Liver (tissue), 8 donors: ENCODE measurements at regions not wholly inside any gene's neighbourhood (a gene's known extent, or its start where the extent isn't known, plus 50 kb on each side); places are given as distances from the start of the nearest gene placed in this dataset.

Experiments
- DNase-seq: peaks from one replicate; pipeline ENCODE4 v3.0.0-alpha.2; 2017; ENCODE audit warnings: low spot score
- H3K27ac ChIP-seq, 2 donors: one replicate each; pipeline ENCODE4 v1.7.0; 2013; ENCODE audit warnings: inconsistent platforms in 2 of 2, low read length in 2 of 2, control low read depth in 1 of 2, low read depth in 1 of 2, mild to moderate bottlenecking in 1 of 2
- H3K27me3 ChIP-seq, 4 donors: one replicate each; pipeline versions ENCODE4 v1.6.1 to v1.7.0; 2013; ENCODE audit warnings: low read length in 3 of 4, inconsistent platforms in 1 of 4, mild to moderate bottlenecking in 1 of 4, moderate library complexity in 1 of 4; ENCODE audit not compliant: control insufficient read depth in 4 of 4, insufficient read depth in 4 of 4
- H3K36me3 ChIP-seq, 4 donors: one replicate each; pipeline versions ENCODE4 v1.6.1 to v1.7.0; 2013; ENCODE audit warnings: low read length in 3 of 4, mild to moderate bottlenecking in 3 of 4, low read depth in 1 of 4, moderate library complexity in 1 of 4; ENCODE audit not compliant: control insufficient read depth in 4 of 4, insufficient read depth in 3 of 4
- H3K4me1 ChIP-seq, 4 donors: one replicate each; pipeline versions ENCODE4 v1.6.1 to v1.7.0; 2013; ENCODE audit warnings: low read length in 3 of 4, mild to moderate bottlenecking in 3 of 4, moderate library complexity in 1 of 4; ENCODE audit not compliant: control insufficient read depth in 4 of 4, insufficient read depth in 4 of 4
- H3K4me3 ChIP-seq, 3 donors: one replicate each; pipeline versions ENCODE4 v1.6.1 to v1.7.0; 2013; ENCODE audit warnings: low read length in 3 of 3, control low read depth in 1 of 3, low read depth in 1 of 3, mild to moderate bottlenecking in 1 of 3
- H3K9ac ChIP-seq, 2 donors: one replicate each; pipeline ENCODE4 v1.7.0; 2013; ENCODE audit warnings: low read length in 2 of 2, mild to moderate bottlenecking in 2 of 2, moderate library complexity in 2 of 2, control low read depth in 1 of 2, low read depth in 1 of 2
- H3K9me3 ChIP-seq, 4 donors: one replicate each; pipeline versions ENCODE4 v1.6.1 to v1.7.0; 2013; ENCODE audit warnings: low read length in 3 of 4; ENCODE audit not compliant: control insufficient read depth in 4 of 4
- EGR1 ChIP-seq, 2 donors: IDR thresholded peaks; 2 replicates each; pipeline ENCODE4 v1.6.1; 2016 to 2018; ENCODE audit warnings: antibody characterized with exemption in 2 of 2, low read depth in 2 of 2
- FOXA1 ChIP-seq: IDR thresholded peaks from 2 replicates; pipeline ENCODE4 v1.6.1; 2016; ENCODE audit warnings: antibody characterized with exemption
- FOXA2 ChIP-seq: IDR thresholded peaks from 2 replicates; pipeline ENCODE4 v1.6.1; 2016; ENCODE audit warnings: antibody characterized with exemption
- GABPA ChIP-seq, 2 donors: IDR thresholded peaks in 1 of 2; conservative IDR thresholded peaks in 1 of 2; 2 replicates each; pipeline ENCODE4 v1.6.1; 2016; ENCODE audit warnings: antibody characterized with exemption in 2 of 2, mild to moderate bottlenecking in 1 of 2, moderate library complexity in 1 of 2
- HNF4A ChIP-seq, 2 donors: conservative IDR thresholded peaks; 2 replicates each; pipeline ENCODE4 v1.6.1; 2016; ENCODE audit warnings: antibody characterized with exemption in 2 of 2, mild to moderate bottlenecking in 2 of 2
- HNF4G ChIP-seq: IDR thresholded peaks from 2 replicates; pipeline ENCODE4 v1.6.1; 2016; ENCODE audit warnings: antibody characterized with exemption
- JUND ChIP-seq, 2 donors: IDR thresholded peaks; 2 replicates each; pipeline ENCODE4 v1.6.1; 2016; ENCODE audit warnings: antibody characterized with exemption in 2 of 2
- NR2F2 ChIP-seq: IDR thresholded peaks from 2 replicates; pipeline ENCODE4 v1.6.1; 2016; ENCODE audit warnings: antibody characterized with exemption
- RAD21 ChIP-seq, 2 donors: IDR thresholded peaks; 2 replicates each; pipeline ENCODE4 v1.6.1; 2016; ENCODE audit warnings: antibody characterized with exemption in 2 of 2, mild to moderate bottlenecking in 2 of 2
- RXRA ChIP-seq, 2 donors: IDR thresholded peaks; 2 replicates each; pipeline ENCODE4 v1.6.1; 2017 to 2018; ENCODE audit warnings: antibody characterized with exemption in 2 of 2, mild to moderate bottlenecking in 1 of 2
- SP1 ChIP-seq: IDR thresholded peaks from 2 replicates; pipeline ENCODE4 v1.6.1; 2018; ENCODE audit warnings: antibody characterized with exemption, mild to moderate bottlenecking
- TAF1 ChIP-seq: conservative IDR thresholded peaks from 2 replicates; pipeline ENCODE4 v1.6.1; 2016; ENCODE audit warnings: antibody characterized with exemption, mild to moderate bottlenecking
- YY1 ChIP-seq: IDR thresholded peaks from 2 replicates; pipeline ENCODE4 v1.6.1; 2016; ENCODE audit warnings: antibody characterized with exemption, mild to moderate bottlenecking
- WGBS: extraction: QIAGEN DNeasy Blood & Tissue Kit; methylation state at CpG from one replicate; pipeline ENCODE4 v1.1.7; 2013; 5-methylcytosine and 5-hydroxymethylcytosine counted together
- TF ChIP-seq, protein P1 (sequence below): IDR thresholded peaks from 2 replicates; pipeline ENCODE4 v1.6.1; 2016; ENCODE audit warnings: antibody characterized with exemption, mild to moderate bottlenecking
- TF ChIP-seq, protein P2 (sequence below): IDR thresholded peaks from 2 replicates; pipeline ENCODE4 v1.6.1; 2016; ENCODE audit warnings: antibody characterized with exemption
- TF ChIP-seq, protein P3 (sequence below): fragments of 150-350 bp; IDR thresholded peaks from 2 replicates; pipeline ENCODE4 v1.5.1; 2017; ENCODE audit warnings: improper control_type of control experiment, low read depth, low read length; ENCODE audit not compliant: missing input control
- TF ChIP-seq, protein P4 (sequence below): IDR thresholded peaks from 2 replicates; pipeline ENCODE4 v1.6.1; 2016; ENCODE audit warnings: antibody characterized with exemption
- donor health status: healthy.
- donor health status: healthy.
- donor health status: healthy.
- donor health status: healthy.
- donor health status: healthy.

DNA sequence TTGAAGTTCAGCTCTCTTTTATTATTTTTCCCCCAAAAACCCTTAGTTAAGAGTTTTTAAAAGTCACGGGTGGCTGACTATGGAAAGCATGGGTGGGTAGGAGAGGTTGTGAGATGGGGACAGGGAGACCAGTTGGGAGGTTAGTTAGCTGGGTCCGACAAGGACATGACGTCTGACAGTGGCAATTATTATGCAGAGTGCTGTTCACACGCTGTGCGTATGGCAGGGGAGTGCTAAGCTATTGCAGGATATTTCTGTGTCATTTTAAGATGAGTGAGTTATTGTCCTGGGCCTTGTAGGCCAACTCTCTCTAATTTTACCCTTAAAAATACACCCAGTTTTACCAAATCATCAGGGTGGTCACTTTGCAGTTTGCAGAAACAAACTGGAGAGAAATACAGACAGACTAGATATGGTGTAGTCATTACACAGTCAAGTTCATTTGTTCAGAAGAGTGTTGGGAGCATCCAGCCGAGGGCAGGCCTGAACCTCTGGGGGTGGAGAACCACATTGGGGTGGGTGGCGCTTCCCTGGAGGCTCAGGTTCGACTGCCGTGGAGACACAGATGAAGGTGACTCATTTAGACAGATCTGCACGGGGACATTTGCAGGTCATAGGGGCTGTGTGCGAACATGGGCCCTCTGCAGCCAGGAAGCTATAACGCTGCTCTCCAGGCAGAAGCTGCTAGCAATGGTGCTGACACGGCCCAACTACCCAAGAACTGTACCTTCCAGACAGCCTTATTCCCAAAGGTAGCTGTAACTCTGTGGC, 307.6 kb downstream of the QKI start:
- WGBS = 94% methylated on average over 13 of the region's 13 CpGs
- Histone ChIP-seq H3K4me3 (no peak overlapping the region), H3K27ac (no peak overlapping the region), H3K27me3 (no peaks in the 10 kb centered on the region), H3K36me3 (no peaks in the 10 kb centered on the region), H3K9me3 (no peaks in the 10 kb centered on the region), H3K4me1 (peaks cover 0 to 4% (median 1%) of the 10 kb centered on the region in 4 donors), H3K9ac (no peak overlapping the region)
- DNase-seq = no peak
- TF ChIP-seq, protein P1, sequence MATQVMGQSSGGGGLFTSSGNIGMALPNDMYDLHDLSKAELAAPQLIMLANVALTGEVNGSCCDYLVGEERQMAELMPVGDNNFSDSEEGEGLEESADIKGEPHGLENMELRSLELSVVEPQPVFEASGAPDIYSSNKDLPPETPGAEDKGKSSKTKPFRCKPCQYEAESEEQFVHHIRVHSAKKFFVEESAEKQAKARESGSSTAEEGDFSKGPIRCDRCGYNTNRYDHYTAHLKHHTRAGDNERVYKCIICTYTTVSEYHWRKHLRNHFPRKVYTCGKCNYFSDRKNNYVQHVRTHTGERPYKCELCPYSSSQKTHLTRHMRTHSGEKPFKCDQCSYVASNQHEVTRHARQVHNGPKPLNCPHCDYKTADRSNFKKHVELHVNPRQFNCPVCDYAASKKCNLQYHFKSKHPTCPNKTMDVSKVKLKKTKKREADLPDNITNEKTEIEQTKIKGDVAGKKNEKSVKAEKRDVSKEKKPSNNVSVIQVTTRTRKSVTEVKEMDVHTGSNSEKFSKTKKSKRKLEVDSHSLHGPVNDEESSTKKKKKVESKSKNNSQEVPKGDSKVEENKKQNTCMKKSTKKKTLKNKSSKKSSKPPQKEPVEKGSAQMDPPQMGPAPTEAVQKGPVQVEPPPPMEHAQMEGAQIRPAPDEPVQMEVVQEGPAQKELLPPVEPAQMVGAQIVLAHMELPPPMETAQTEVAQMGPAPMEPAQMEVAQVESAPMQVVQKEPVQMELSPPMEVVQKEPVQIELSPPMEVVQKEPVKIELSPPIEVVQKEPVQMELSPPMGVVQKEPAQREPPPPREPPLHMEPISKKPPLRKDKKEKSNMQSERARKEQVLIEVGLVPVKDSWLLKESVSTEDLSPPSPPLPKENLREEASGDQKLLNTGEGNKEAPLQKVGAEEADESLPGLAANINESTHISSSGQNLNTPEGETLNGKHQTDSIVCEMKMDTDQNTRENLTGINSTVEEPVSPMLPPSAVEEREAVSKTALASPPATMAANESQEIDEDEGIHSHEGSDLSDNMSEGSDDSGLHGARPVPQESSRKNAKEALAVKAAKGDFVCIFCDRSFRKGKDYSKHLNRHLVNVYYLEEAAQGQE = no peak
- no peak for TF ChIP-seq EGR1 (IDR thresholded peaks at IDR 0.05; ENCODE audit: low read depth in 2 of 2)
- no peak for TF ChIP-seq SP1
- no peak for TF ChIP-seq FOXA2
- no peak for TF ChIP-seq TAF1
- TF ChIP-seq HNF4A (conservative IDR thresholded peaks at IDR 0.05) = no peak
- TF ChIP-seq RAD21 (IDR thresholded peaks at IDR 0.05) = no peak
- TF ChIP-seq JUND (IDR thresholded peaks at IDR 0.05) = no peak
- no peak for TF ChIP-seq FOXA1
- TF ChIP-seq NR2F2 = no peak
- no peak for TF ChIP-seq YY1
- TF ChIP-seq RXRA (IDR thresholded peaks at IDR 0.05) = no peak
- no peak for TF ChIP-seq HNF4G
- TF ChIP-seq, protein P2, sequence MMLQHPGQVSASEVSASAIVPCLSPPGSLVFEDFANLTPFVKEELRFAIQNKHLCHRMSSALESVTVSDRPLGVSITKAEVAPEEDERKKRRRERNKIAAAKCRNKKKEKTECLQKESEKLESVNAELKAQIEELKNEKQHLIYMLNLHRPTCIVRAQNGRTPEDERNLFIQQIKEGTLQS = no peak
- TF ChIP-seq, protein P3, sequence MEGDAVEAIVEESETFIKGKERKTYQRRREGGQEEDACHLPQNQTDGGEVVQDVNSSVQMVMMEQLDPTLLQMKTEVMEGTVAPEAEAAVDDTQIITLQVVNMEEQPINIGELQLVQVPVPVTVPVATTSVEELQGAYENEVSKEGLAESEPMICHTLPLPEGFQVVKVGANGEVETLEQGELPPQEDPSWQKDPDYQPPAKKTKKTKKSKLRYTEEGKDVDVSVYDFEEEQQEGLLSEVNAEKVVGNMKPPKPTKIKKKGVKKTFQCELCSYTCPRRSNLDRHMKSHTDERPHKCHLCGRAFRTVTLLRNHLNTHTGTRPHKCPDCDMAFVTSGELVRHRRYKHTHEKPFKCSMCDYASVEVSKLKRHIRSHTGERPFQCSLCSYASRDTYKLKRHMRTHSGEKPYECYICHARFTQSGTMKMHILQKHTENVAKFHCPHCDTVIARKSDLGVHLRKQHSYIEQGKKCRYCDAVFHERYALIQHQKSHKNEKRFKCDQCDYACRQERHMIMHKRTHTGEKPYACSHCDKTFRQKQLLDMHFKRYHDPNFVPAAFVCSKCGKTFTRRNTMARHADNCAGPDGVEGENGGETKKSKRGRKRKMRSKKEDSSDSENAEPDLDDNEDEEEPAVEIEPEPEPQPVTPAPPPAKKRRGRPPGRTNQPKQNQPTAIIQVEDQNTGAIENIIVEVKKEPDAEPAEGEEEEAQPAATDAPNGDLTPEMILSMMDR = no peak
- no peak for TF ChIP-seq GABPA (IDR thresholded peaks at IDR 0.05 in 1 of 2, conservative IDR thresholded peaks at IDR 0.05 in 1 of 2)

DNA sequence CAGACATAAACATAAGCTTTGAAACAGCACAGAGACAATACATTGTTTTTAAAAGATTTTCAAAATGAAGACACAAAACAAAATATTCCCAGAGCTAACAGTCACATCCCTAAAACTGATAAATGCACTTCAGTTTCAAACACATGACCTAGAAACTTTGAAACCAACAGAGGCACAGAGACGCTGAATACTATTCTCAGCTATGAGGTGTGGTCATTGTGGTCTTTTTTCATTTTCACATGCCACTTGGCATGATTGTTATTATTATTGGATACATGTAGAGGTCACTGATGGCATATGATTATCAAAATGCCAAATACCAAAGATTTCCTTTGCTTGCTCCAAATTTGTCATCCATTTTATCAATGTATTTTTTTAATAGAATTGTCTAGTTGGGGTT, 306.9 kb downstream of the QKI start:
- Histone ChIP-seq H3K4me3 (no peak overlapping the region), H3K27me3 (no peaks in the 10 kb centered on the region), H3K9me3 (no peaks in the 10 kb centered on the region), H3K9ac (no peak overlapping the region), H3K36me3 (no peaks in the 10 kb centered on the region), H3K4me1 (peaks cover 0 to 4% (median 1%) of the 10 kb centered on the region in 4 donors), H3K27ac (no peak overlapping the region)
- 92% methylated on average over 1 of the region's 1 CpG for WGBS
- no peak for TF ChIP-seq EGR1 (IDR thresholded peaks at IDR 0.05; ENCODE audit: low read depth in 2 of 2)
- no peak for TF ChIP-seq RAD21 (IDR thresholded peaks at IDR 0.05)
- TF ChIP-seq, protein P4, sequence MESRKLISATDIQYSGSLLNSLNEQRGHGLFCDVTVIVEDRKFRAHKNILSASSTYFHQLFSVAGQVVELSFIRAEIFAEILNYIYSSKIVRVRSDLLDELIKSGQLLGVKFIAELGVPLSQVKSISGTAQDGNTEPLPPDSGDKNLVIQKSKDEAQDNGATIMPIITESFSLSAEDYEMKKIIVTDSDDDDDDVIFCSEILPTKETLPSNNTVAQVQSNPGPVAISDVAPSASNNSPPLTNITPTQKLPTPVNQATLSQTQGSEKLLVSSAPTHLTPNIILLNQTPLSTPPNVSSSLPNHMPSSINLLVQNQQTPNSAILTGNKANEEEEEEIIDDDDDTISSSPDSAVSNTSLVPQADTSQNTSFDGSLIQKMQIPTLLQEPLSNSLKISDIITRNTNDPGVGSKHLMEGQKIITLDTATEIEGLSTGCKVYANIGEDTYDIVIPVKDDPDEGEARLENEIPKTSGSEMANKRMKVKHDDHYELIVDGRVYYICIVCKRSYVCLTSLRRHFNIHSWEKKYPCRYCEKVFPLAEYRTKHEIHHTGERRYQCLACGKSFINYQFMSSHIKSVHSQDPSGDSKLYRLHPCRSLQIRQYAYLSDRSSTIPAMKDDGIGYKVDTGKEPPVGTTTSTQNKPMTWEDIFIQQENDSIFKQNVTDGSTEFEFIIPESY = no peak
- TF ChIP-seq SP1 = no peak
- no peak for TF ChIP-seq NR2F2
- TF ChIP-seq, protein P2 = no peak
- TF ChIP-seq FOXA1 = no peak
- TF ChIP-seq RXRA (IDR thresholded peaks at IDR 0.05) = no peak
- no peak for TF ChIP-seq GABPA (IDR thresholded peaks at IDR 0.05 in 1 of 2, conservative IDR thresholded peaks at IDR 0.05 in 1 of 2)
- TF ChIP-seq, protein P1 = no peak
- TF ChIP-seq FOXA2 = no peak
- TF ChIP-seq JUND (IDR thresholded peaks at IDR 0.05) = no peak
- TF ChIP-seq HNF4G = no peak
- no peak for DNase-seq
